ENCODE measurements at regions not wholly inside any gene's neighbourhood (a gene's known extent, or its start where the extent isn't known, plus 50 kb on each side); places are given as distances from the start of the nearest gene placed in this dataset.

DNA sequence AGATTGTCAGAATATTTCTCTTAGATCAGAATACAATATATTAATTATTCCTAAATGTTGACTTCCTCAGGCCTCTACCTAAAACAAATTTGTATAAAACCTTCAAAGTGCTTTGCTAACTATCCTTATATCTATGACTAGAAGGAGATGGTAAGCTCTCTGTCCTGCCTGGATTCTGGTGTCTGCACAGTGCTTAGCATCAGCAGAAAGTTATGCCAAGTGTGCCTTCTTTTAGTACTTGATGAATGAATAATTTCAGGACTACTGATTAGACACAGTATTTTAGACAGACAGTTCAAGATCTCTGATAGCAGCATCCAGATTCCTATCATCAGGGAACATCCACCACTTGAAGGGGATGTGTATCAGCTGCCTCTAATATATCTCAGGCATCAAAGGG is 242.4 kb upstream of the TLL1 start:
- no peak overlapping the region for H3K4me3 ChIP-seq (replicated peaks in 1 of 4; ENCODE audit: control extremely low read depth in 1 of 4, insufficient read depth in 1 of 4, low read depth in 3 of 4, low read length in 4 of 4)
- H3K9me3 ChIP-seq (ENCODE audit: control insufficient read depth, insufficient read depth, low read depth, low read length): no peaks in the 10 kb centered on the region
- no peak overlapping the region for H3K4me2 ChIP-seq (ENCODE audit: extremely low read depth, insufficient read depth, low read length)
- DNase-seq (ENCODE audit: low read depth in 2 of 2): no peak
- H3K36me3 ChIP-seq (ENCODE audit: control insufficient read depth, insufficient read depth, low read length): no peaks in the 10 kb centered on the region
- no peak overlapping the region for H2AFZ ChIP-seq (ENCODE audit: low read length)
- no peaks in the 10 kb centered on the region for H3K79me2 ChIP-seq (ENCODE audit: control insufficient read depth, insufficient read depth, low read length)
- no peak overlapping the region for H3K27ac ChIP-seq (ENCODE audit: insufficient read depth, low read length)
- H4K20me1 ChIP-seq (ENCODE audit: control insufficient read depth, extremely low read depth, insufficient read depth, low read length): no peaks in the 10 kb centered on the region
- H3K4me1 ChIP-seq (ENCODE audit: control insufficient read depth, extremely low read depth, insufficient read depth, low read length): no peaks in the 10 kb centered on the region
- TF ChIP-seq, protein P1, sequence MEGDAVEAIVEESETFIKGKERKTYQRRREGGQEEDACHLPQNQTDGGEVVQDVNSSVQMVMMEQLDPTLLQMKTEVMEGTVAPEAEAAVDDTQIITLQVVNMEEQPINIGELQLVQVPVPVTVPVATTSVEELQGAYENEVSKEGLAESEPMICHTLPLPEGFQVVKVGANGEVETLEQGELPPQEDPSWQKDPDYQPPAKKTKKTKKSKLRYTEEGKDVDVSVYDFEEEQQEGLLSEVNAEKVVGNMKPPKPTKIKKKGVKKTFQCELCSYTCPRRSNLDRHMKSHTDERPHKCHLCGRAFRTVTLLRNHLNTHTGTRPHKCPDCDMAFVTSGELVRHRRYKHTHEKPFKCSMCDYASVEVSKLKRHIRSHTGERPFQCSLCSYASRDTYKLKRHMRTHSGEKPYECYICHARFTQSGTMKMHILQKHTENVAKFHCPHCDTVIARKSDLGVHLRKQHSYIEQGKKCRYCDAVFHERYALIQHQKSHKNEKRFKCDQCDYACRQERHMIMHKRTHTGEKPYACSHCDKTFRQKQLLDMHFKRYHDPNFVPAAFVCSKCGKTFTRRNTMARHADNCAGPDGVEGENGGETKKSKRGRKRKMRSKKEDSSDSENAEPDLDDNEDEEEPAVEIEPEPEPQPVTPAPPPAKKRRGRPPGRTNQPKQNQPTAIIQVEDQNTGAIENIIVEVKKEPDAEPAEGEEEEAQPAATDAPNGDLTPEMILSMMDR (conservative IDR thresholded peaks at IDR 0.05 in 1 of 2, IDR thresholded peaks at IDR 0.05 in 1 of 2; ENCODE audit: low read depth in 1 of 2, low read length in 2 of 2): no peak
- no peak for TF ChIP-seq EZH2 (IDR thresholded peaks at IDR 0.05; ENCODE audit: low read length, missing control alignments)
- H3K27me3 ChIP-seq (ENCODE audit: control insufficient read depth, insufficient read depth, low read length): no peaks in the 10 kb centered on the region
- no peak overlapping the region for H3K9ac ChIP-seq (ENCODE audit: insufficient read depth, low read length)

- Histone ChIP-seq H3K4me2 (ENCODE audit: extremely low read depth, insufficient read depth, low read length) (no peak overlapping the region), H3K4me1 (ENCODE audit: control insufficient read depth, extremely low read depth, insufficient read depth, low read length) (no peaks in the 10 kb centered on the region), H4K20me1 (ENCODE audit: control insufficient read depth, extremely low read depth, insufficient read depth, low read length) (no peaks in the 10 kb centered on the region), H3K79me2 (ENCODE audit: control insufficient read depth, insufficient read depth, low read length) (no peaks in the 10 kb centered on the region), H2AFZ (ENCODE audit: low read length) (no peak overlapping the region), H3K9me3 (ENCODE audit: control insufficient read depth, insufficient read depth, low read depth, low read length) (no peaks in the 10 kb centered on the region), H3K4me3 (replicated peaks in 1 of 4; ENCODE audit: control extremely low read depth in 1 of 4, insufficient read depth in 1 of 4, low read depth in 3 of 4, low read length in 4 of 4) (no peak overlapping the region), H3K36me3 (ENCODE audit: control insufficient read depth, insufficient read depth, low read length) (no peaks in the 10 kb centered on the region), H3K27me3 (ENCODE audit: control insufficient read depth, insufficient read depth, low read length) (no peaks in the 10 kb centered on the region), H3K9ac (ENCODE audit: insufficient read depth, low read length) (no peak overlapping the region), H3K27ac (ENCODE audit: insufficient read depth, low read length) (no peak overlapping the region)
- TF ChIP-seq, protein P1 (conservative IDR thresholded peaks at IDR 0.05 in 1 of 2, IDR thresholded peaks at IDR 0.05 in 1 of 2; ENCODE audit: low read depth in 1 of 2, low read length in 2 of 2): no peak
- TF ChIP-seq EZH2 (IDR thresholded peaks at IDR 0.05; ENCODE audit: low read length, missing control alignments): no peak
- peak in 1 of 2 donors; percentile 12 for DNase-seq (ENCODE audit: low read depth in 2 of 2)
These were observed 241.7 kb upstream of the TLL1 start for GRCh38 chr4:165631208-165631894.

DNA sequence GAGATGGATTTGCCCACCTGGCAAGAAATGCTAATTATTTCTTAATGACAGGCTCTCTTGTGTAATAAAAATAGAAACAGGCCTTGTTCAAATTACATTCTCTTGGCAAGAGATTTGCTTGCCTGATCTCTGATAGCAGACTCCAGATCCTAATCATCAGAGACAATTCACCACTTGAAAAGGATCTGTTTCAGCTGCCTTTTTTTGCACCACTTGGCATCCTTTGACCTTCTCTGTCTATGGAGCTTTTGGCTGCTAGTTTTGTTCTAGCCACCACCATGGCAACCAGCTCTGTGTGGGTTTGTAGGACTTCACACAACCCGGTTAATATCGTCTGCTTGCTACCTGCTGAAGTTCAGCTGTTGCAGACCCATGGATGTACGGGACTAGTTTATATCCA is 241.1 kb upstream of the TLL1 start:
- Histone ChIP-seq H3K4me3 (replicated peaks in 1 of 4; ENCODE audit: control extremely low read depth in 1 of 4, insufficient read depth in 1 of 4, low read depth in 3 of 4, low read length in 4 of 4) (no peak overlapping the region), H3K27ac (ENCODE audit: insufficient read depth, low read length) (no peak overlapping the region), H3K36me3 (ENCODE audit: control insufficient read depth, insufficient read depth, low read length) (no peaks in the 10 kb centered on the region), H3K4me1 (ENCODE audit: control insufficient read depth, extremely low read depth, insufficient read depth, low read length) (no peaks in the 10 kb centered on the region), H3K9ac (ENCODE audit: insufficient read depth, low read length) (no peak overlapping the region), H3K27me3 (ENCODE audit: control insufficient read depth, insufficient read depth, low read length) (no peaks in the 10 kb centered on the region), H2AFZ (ENCODE audit: low read length) (no peak overlapping the region), H3K79me2 (ENCODE audit: control insufficient read depth, insufficient read depth, low read length) (no peaks in the 10 kb centered on the region), H4K20me1 (ENCODE audit: control insufficient read depth, extremely low read depth, insufficient read depth, low read length) (no peaks in the 10 kb centered on the region), H3K9me3 (ENCODE audit: control insufficient read depth, insufficient read depth, low read depth, low read length) (no peaks in the 10 kb centered on the region), H3K4me2 (ENCODE audit: extremely low read depth, insufficient read depth, low read length) (no peak overlapping the region)
- TF ChIP-seq, protein P1 (conservative IDR thresholded peaks at IDR 0.05 in 1 of 2, IDR thresholded peaks at IDR 0.05 in 1 of 2; ENCODE audit: low read depth in 1 of 2, low read length in 2 of 2): no peak
- no peak for TF ChIP-seq EZH2 (IDR thresholded peaks at IDR 0.05; ENCODE audit: low read length, missing control alignments)
- peak in 1 of 2 donors; percentile 11 for DNase-seq (ENCODE audit: low read depth in 2 of 2)

Measured in fibroblast of lung (primary cell).